MM.1S (cell line): ENCODE measurements at regions not wholly inside any gene's neighbourhood (a gene's known extent, or its start where the extent isn't known, plus 50 kb on each side); places are given as distances from the start of the nearest gene placed in this dataset.

ENCODE experiments used
- EZH2 ChIP-seq: fragments of 300-600 bp; sonication (generic); optimal IDR thresholded peaks from 2 replicates; pipeline ENCODE3; 2017; ENCODE audit warnings: low read depth, mild to moderate bottlenecking, antibody characterized with exemption, low read length, mixed read lengths
- EZH2phosphoT487 ChIP-seq: fragments of 300-600 bp; sonication (generic); IDR thresholded peaks from 2 replicates; pipeline ENCODE4 v1.6.1; 2018; ENCODE audit warnings: antibody characterized with exemption, low read length
- TF ChIP-seq, protein P1 (sequence below): fragments of 300-600 bp; sonication (generic); IDR thresholded peaks from 2 replicates; pipeline ENCODE4 v1.5.1; 2016; ENCODE audit warnings: antibody characterized with exemption, low read length, mixed read lengths

DNA sequence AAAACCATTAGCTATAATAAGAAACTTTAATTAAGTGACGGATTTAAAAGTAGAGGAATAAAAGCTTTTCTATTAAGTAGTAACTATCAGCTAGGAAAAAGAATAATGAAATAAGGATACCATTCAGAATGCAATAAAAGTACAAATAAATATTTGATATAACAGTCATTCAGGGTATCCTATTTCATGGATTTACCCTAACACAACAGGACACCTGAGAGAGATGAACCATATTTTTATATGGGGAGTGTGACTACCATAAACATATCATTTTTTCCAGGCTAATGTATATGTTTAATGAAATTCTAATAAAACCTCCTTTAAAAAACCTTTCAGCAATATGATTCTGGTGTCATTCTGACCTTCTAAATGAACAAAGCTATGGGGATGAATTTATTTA lies 393.8 kb downstream of the SNAPC1 start:
- TF ChIP-seq, protein P1, sequence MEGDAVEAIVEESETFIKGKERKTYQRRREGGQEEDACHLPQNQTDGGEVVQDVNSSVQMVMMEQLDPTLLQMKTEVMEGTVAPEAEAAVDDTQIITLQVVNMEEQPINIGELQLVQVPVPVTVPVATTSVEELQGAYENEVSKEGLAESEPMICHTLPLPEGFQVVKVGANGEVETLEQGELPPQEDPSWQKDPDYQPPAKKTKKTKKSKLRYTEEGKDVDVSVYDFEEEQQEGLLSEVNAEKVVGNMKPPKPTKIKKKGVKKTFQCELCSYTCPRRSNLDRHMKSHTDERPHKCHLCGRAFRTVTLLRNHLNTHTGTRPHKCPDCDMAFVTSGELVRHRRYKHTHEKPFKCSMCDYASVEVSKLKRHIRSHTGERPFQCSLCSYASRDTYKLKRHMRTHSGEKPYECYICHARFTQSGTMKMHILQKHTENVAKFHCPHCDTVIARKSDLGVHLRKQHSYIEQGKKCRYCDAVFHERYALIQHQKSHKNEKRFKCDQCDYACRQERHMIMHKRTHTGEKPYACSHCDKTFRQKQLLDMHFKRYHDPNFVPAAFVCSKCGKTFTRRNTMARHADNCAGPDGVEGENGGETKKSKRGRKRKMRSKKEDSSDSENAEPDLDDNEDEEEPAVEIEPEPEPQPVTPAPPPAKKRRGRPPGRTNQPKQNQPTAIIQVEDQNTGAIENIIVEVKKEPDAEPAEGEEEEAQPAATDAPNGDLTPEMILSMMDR = no peak
- TF ChIP-seq EZH2 (no peak), EZH2phosphoT487 (no peak)
